ENCODE measurements at regions not wholly inside any gene's neighbourhood (a gene's known extent, or its start where the extent isn't known, plus 50 kb on each side); places are given as distances from the start of the nearest gene placed in this dataset.

DNA sequence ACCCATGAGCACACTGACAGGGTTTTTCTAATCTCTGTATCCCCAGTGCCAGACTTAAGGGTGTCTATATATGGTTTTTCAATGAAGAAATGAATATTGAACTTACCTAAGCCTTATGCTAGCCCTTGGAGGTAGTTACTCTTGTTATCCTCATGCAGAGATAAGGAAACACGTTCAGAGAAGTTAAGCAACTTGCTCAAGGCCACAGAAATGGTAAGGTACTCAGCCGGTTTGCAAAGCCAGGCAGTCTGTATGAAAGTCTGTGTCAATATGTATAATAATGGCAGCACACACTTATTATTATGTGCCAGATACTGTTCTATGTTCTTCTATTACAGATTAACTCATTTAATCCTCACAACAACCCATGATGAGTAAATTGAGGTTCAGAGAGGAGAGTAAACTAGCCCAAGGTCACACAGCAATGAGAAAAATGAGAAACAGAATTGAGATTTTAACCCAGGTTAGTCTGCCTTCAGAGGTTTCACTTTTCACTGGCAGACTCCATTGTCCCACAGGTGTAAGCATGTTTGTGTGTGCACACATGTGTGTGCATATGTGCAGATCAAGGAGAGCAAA is 54.6 kb upstream of the CSF3R start:
- no peak for DNase-seq

DNA sequence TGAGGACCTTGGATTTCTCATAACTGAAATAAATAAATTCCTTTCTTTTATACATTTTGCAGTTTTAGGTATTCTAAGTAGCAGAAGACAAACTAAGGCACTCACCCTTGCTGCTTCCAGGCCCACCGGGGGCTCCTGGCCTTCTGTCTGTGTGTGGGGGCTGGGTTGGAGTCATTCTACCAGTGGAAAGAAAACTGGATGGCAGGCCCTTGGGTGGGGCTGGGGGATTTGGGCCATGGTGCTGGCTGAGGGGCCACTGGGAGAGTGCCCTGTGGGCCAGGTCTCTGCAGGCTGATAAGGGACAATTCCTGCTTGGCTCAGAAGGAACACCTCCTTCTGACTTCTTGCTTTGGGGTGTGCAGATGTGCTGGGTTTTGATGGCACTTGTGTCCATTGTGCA is 54.0 kb upstream of the CSF3R start:
- no peak for DNase-seq

GRCh38 chr1:36534711-36535412 is 52.1 kb upstream of the CSF3R start:
- DNase-seq = no peak

DNA sequence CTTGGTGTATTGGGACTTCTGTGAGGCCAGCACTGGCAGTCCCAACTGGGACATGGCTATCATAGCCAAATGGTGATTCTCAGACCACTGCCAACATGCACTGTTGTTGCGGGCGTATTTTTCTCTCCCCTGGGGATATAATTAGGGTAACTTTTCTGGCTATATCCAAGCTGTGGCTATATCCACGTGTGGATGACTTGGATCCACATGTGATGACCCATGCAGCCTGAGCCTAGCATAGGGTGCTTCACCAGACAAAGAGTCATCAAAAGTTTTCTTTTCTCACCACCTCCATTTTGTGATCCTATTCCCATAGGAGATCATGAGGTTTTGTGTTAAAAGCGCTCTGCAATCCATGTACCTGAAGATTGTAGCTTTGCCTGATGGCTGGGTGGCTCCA is 51.2 kb upstream of the CSF3R start:
- DNase-seq = no peak

DNA sequence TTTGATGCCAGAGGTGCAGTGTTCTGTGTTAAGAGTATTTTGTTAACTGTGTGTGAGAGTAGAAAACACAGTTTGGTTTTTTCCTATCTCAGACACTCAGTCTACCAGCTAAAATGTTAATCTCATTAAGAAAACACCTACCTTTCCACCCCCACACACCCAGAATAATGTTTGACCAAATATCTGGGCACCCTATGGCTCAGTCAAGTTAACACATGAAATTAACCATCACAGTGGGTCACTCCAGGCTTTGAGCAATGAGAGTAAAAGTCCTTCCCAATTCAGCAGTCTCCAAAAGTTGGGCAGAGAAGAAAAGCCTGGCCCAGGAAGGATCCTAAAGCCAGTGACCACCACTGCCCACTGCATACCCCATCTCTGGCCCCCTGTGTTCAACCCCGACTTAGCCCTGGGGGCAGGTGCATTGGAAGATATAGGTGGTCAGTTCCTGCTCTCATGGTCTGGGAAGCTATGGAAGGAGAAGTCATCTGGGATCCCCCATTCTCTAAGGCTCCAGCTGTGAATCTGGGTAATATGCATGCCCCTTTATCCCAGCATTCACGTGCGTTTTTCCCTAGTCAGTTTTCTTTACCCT is 50.2 kb upstream of the CSF3R start:
- no peak for DNase-seq

All from activated CD4-positive, alpha-beta T cell treated with anti-CD3 and anti-CD28 coated beads for 48 hours (primary cell).